GM12865 (cell line): ENCODE measurements at regions not wholly inside any gene's neighbourhood (a gene's known extent, or its start where the extent isn't known, plus 50 kb on each side); places are given as distances from the start of the nearest gene placed in this dataset.

Experiments used
- DNase-seq: peaks from one replicate; pipeline ENCODE4 v3.0.0; 2010; ENCODE audit warnings: low read depth
- H3K4me3 ChIP-seq: 2 replicates; pipeline ENCODE4 v1.5.1; 2011; ENCODE audit warnings: mild to moderate bottlenecking, low read depth, low read length, control low read depth
- TF ChIP-seq, protein P1 (sequence below): IDR thresholded peaks from 2 replicates; pipeline ENCODE4 v1.5.1; 2011; ENCODE audit warnings: low read length, control low read depth, low read depth, inconsistent platforms; ENCODE audit not compliant: insufficient read depth; ENCODE audit errors: missing control alignments

DNA sequence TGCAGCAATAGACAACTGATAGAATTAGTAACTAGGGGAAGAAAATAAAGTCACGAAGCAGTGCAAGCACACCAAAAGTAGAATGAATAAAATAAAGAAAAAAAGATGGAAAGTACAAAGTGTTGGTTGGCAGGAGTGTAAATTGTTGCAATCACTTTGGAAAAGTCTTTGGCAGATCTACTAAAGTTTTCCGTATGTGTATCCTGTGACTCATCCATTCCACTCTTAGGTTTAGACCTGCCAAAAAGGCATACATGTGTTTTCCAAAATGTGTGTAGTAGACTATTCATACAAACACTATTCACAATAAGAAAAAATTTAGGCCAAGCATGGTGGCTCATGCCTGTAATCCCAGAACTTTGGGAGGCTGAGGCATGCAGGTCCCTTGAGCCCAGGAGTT lies 282.1 kb upstream of the FSIP2 start:
- H3K4me3 ChIP-seq: no peak overlapping the region
- no peak for DNase-seq
- TF ChIP-seq, protein P1, sequence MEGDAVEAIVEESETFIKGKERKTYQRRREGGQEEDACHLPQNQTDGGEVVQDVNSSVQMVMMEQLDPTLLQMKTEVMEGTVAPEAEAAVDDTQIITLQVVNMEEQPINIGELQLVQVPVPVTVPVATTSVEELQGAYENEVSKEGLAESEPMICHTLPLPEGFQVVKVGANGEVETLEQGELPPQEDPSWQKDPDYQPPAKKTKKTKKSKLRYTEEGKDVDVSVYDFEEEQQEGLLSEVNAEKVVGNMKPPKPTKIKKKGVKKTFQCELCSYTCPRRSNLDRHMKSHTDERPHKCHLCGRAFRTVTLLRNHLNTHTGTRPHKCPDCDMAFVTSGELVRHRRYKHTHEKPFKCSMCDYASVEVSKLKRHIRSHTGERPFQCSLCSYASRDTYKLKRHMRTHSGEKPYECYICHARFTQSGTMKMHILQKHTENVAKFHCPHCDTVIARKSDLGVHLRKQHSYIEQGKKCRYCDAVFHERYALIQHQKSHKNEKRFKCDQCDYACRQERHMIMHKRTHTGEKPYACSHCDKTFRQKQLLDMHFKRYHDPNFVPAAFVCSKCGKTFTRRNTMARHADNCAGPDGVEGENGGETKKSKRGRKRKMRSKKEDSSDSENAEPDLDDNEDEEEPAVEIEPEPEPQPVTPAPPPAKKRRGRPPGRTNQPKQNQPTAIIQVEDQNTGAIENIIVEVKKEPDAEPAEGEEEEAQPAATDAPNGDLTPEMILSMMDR: no peak

DNA sequence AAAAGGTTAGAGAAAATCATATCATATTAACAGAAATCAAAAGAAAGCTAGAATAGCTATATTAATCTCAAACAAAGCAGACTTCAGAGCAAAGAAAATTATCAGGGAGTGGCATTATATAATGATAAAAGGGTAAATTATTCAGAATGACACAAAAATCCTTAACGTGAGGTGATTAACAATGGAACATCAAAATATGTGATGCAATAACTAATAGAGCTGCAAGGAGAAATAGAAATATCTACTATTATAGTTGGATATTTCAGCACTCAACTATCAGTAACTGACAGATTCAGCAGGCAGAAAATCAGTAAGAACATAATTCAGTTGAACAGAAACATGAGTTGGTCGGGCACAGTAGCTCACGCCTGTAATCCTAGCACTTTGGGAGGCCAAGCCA lies 275.1 kb upstream of the FSIP2 start:
- DNase-seq: no peak
- TF ChIP-seq, protein P1: no peak
- H3K4me3 ChIP-seq: no peak overlapping the region

DNA sequence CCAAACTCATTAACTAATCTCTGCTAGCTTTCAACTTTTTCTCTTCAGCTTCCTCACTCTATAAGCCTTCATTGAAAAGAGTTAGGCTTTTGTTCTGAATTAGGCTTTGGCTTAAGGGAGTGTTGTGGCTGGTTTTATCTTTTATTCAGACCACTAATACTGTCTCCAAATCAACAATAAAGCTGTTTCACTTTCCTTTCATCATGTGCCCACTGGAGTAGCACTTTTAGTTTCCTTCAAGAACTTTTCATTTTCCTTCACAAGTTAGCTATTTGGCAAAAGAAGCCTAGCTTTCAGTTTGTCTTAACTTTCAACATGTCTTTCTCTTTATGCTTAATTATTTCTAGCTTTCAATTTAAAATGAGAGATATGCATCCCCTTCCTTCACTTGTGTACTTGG lies 271.7 kb upstream of the FSIP2 start:
- TF ChIP-seq, protein P1: no peak
- no peak for DNase-seq
- H3K4me3 ChIP-seq: no peak overlapping the region

DNA sequence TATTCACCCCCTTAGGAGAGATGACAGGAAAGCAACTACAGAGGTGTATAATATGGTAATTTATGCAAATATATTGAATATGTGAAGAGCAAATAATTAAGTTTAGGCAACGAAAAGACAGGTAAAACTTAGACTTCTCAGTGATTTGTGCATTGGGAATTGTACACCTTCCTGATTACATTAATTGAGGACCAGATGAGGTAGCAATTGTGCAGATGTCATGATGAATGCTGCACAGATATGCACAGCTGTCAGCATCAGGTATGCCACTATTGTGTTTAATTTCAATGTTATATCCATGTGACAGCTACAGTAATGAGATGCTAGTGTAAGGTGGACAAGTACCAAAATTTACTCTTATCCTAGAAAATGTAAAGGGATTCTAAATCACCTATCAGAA lies 267.2 kb upstream of the FSIP2 start:
- no peak for DNase-seq
- H3K4me3 ChIP-seq: no peak overlapping the region
- TF ChIP-seq, protein P1: no peak

DNA sequence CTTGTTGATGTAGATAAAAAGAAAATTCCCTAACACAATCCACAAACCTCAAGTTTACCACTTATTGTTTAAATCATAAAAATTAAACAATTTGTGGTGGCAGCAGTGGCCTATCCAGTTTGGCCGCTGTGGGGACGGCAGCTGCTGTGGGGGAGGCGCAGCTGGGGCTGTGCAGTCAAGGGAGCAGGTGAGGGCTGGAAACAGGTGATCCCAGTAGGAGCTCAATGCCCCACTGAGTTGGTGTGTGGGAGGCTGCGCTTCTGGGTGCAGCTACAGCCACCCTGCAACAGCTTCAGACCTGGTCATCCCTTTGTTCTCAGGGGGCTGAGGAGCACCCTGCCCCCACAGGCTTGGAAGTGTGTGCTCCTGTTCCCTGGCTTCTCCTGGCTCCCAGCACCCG lies 266.0 kb upstream of the FSIP2 start:
- TF ChIP-seq, protein P1: no peak
- no peak overlapping the region for H3K4me3 ChIP-seq
- no peak for DNase-seq

DNA sequence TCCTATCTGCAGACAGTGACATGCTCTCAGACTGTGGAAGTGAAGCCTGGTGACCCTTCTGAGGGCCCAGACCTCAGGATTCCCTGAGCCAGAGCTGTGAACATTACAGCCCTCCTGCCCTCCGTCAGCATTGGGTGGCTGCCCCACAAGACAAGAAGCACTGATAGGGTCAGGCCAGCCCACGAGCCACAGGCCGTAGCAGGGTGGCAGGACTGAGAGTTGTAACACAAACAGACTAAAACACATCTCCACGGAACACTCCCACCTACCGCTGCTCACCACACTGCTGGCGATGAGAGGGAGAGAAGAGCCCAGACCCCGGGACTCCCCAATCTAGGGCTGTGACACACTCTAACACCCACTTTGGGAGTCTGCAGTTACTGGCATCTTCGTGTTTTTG lies 264.8 kb upstream of the FSIP2 start:
- TF ChIP-seq, protein P1: no peak
- no peak overlapping the region for H3K4me3 ChIP-seq
- DNase-seq: no peak

DNA sequence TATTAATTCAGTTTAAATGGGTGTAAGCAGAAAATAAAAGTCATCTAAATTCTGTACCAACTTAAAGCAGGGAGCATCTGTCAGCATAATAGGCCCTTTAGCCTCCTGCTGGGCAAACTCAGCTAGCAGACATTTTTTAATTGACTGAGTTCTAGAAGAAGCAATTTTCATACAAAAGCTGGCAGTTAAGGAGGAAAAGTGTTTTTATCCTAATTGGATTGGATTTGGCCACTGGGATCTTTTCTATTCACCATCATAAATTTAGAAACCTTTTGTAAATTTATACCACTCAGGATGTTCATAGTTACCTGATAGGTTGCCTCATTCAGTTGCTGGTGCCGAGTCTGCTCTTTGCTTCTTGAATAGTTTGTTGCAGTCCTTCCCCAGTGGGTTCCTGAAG lies 262.7 kb upstream of the FSIP2 start:
- TF ChIP-seq, protein P1: no peak
- H3K4me3 ChIP-seq: no peak overlapping the region
- no peak for DNase-seq
